Tibial nerve (tissue), 4 donors: ENCODE measurements at regions not wholly inside any gene's neighbourhood (a gene's known extent, or its start where the extent isn't known, plus 50 kb on each side); places are given as distances from the start of the nearest gene placed in this dataset.

Experiments
- DNase-seq, 2 donors: peaks; one replicate each; pipeline ENCODE4 v3.0.0-alpha.2; 2019; ENCODE audit warnings: low spot score in 2 of 2
- H3K27ac ChIP-seq, 4 donors: fragments of 200-600 bp; sonication (generic) in 3 of 4; one replicate each; pipeline ENCODE4 v1.5.1; 2017 to 2019; ENCODE audit warnings: mild to moderate bottlenecking in 1 of 4
- H3K27me3 ChIP-seq, 2 donors: fragments of 200-600 bp; sonication (generic) in 1 of 2; one replicate each; pipeline versions ENCODE4 v1.5.1 to v1.6.0; 2017 to 2019
- H3K36me3 ChIP-seq, 3 donors: fragments of 200-600 bp; sonication (generic); one replicate each; pipeline ENCODE4 v1.5.1; 2018 to 2019
- H3K4me1 ChIP-seq, 4 donors: fragments of 200-600 bp; sonication (generic) in 3 of 4; one replicate each; pipeline ENCODE4 v1.5.1; 2017 to 2019
- H3K4me3 ChIP-seq, 4 donors: fragments of 200-600 bp; sonication (generic) in 3 of 4; one replicate each; pipeline ENCODE4 v1.5.1; 2017 to 2019; ENCODE audit warnings: mild to moderate bottlenecking in 1 of 4, moderate library complexity in 1 of 4
- H3K9me3 ChIP-seq, 4 donors: fragments of 200-600 bp; sonication (generic) in 3 of 4; one replicate each; pipeline ENCODE4 v1.5.1; 2017 to 2019
- CTCF ChIP-seq, 5 experiments: fragments of 200-600 bp in 3 of 5; fragments of 450-650 bp in 2 of 5; sonication (generic) in 3 of 5; IDR thresholded peaks; one replicate each; pipeline ENCODE4 v1.5.1; 2016 to 2019; ENCODE audit warnings: antibody characterized with exemption in 5 of 5, mild to moderate bottlenecking in 3 of 5, moderate library complexity in 2 of 5
- EP300 ChIP-seq, 2 donors: sonication (generic); formaldehyde crosslinking; IDR thresholded peaks; one replicate each; pipeline ENCODE4 v1.6.1; 2017; ENCODE audit warnings: antibody characterized with exemption in 2 of 2, mild to moderate bottlenecking in 1 of 2
- POLR2A ChIP-seq, 2 donors: fragments of 450-650 bp; IDR thresholded peaks; one replicate each; pipeline ENCODE4 v1.6.1; 2017; ENCODE audit warnings: antibody characterized with exemption in 2 of 2, mild to moderate bottlenecking in 2 of 2, moderate library complexity in 2 of 2
- WGBS, 2 donors: methylation state at CpG; one replicate each; pipeline ENCODE4 v1.1.5; 2018; 5-methylcytosine and 5-hydroxymethylcytosine counted together

- H3K4me3 ChIP-seq = no peak overlapping the region
- H3K9me3 ChIP-seq = no peaks in the 10 kb centered on the region
- H3K27ac ChIP-seq = no peak overlapping the region
- no peak for TF ChIP-seq EP300 (IDR thresholded peaks at IDR 0.05)
- no peak for TF ChIP-seq POLR2A (IDR thresholded peaks at IDR 0.05)
- TF ChIP-seq CTCF (IDR thresholded peaks at IDR 0.05) = no peak
- DNase-seq = no peak
- 83 to 90% methylated on average over 1 of the region's 1 CpG for WGBS, 2 donors
- no peaks in the 10 kb centered on the region for H3K36me3 ChIP-seq
- H3K4me1 ChIP-seq = peaks cover 0 to 37% (median 10%) of the 10 kb centered on the region in 4 donors
- H3K27me3 ChIP-seq = no peaks in the 10 kb centered on the region
These were observed 76.5 kb upstream of the APCDD1 start for GRCh38 chr18:10377956-10378355.

GRCh38 chr18:10378688-10379420 lies 75.6 kb upstream of the APCDD1 start:
- Histone ChIP-seq H3K9me3 (no peaks in the 10 kb centered on the region), H3K27me3 (no peaks in the 10 kb centered on the region), H3K4me1 (peaks cover 0 to 37% (median 10%) of the 10 kb centered on the region in 4 donors), H3K36me3 (no peaks in the 10 kb centered on the region), H3K27ac (no peak overlapping the region), H3K4me3 (no peak overlapping the region)
- TF ChIP-seq POLR2A (IDR thresholded peaks at IDR 0.05) (no peak), CTCF (IDR thresholded peaks at IDR 0.05) (no peak), EP300 (IDR thresholded peaks at IDR 0.05) (no peak)
- no peak for DNase-seq
- WGBS, 2 donors = 59 to 67% methylated on average over 6 of the region's 6 CpGs

GRCh38 chr18:10379522-10379921 lies 74.9 kb upstream of the APCDD1 start:
- H3K4me1 ChIP-seq = peaks cover 0 to 37% (median 10%) of the 10 kb centered on the region in 4 donors
- no peak overlapping the region for H3K4me3 ChIP-seq
- no peaks in the 10 kb centered on the region for H3K36me3 ChIP-seq
- TF ChIP-seq POLR2A (IDR thresholded peaks at IDR 0.05) (no peak), EP300 (IDR thresholded peaks at IDR 0.05) (no peak), CTCF (IDR thresholded peaks at IDR 0.05) (no peak)
- H3K27me3 ChIP-seq = no peaks in the 10 kb centered on the region
- H3K9me3 ChIP-seq = no peaks in the 10 kb centered on the region
- DNase-seq = no peak
- 56 to 63% methylated on average over 5 of the region's 5 CpGs for WGBS, 2 donors
- H3K27ac ChIP-seq = no peak overlapping the region

GRCh38 chr18:10381516-10381915 lies 72.9 kb upstream of the APCDD1 start:
- no peak for DNase-seq
- Histone ChIP-seq H3K36me3 (no peaks in the 10 kb centered on the region), H3K9me3 (no peaks in the 10 kb centered on the region), H3K27me3 (no peaks in the 10 kb centered on the region), H3K4me1 (peaks cover 0 to 42% (median 10%) of the 10 kb centered on the region in 4 donors), H3K27ac (no peak overlapping the region), H3K4me3 (no peak overlapping the region)
- 50 to 56% methylated on average over 1 of the region's 1 CpG for WGBS, 2 donors
- no peak for TF ChIP-seq EP300 (IDR thresholded peaks at IDR 0.05)
- TF ChIP-seq CTCF (IDR thresholded peaks at IDR 0.05) = no peak
- no peak for TF ChIP-seq POLR2A (IDR thresholded peaks at IDR 0.05)

GRCh38 chr18:10381951-10382350 lies 72.5 kb upstream of the APCDD1 start:
- DNase-seq = no peak
- no peaks in the 10 kb centered on the region for H3K9me3 ChIP-seq
- no peak overlapping the region for H3K27ac ChIP-seq
- whole genome bisulfite sequencing, 2 donors = 48 to 81% methylated on average over 4 of the region's 4 CpGs
- TF ChIP-seq CTCF (IDR thresholded peaks at IDR 0.05) (no peak), POLR2A (IDR thresholded peaks at IDR 0.05) (no peak), EP300 (IDR thresholded peaks at IDR 0.05) (no peak)
- H3K4me3 ChIP-seq = no peak overlapping the region
- H3K4me1 ChIP-seq = peaks cover 0 to 38% (median 10%) of the 10 kb centered on the region in 4 donors
- H3K36me3 ChIP-seq = no peaks in the 10 kb centered on the region
- H3K27me3 ChIP-seq = no peaks in the 10 kb centered on the region
